GM18520 (cell line): ENCODE measurements at regions not wholly inside any gene's neighbourhood (a gene's known extent, or its start where the extent isn't known, plus 50 kb on each side); places are given as distances from the start of the nearest gene placed in this dataset.

Source experiments
- ATAC-seq: cut with Tn5 transposase; IDR thresholded peaks from one replicate; pipeline ENCODE4 v1.9.1; 2021; ENCODE audit not compliant: unreplicated experiment

DNA sequence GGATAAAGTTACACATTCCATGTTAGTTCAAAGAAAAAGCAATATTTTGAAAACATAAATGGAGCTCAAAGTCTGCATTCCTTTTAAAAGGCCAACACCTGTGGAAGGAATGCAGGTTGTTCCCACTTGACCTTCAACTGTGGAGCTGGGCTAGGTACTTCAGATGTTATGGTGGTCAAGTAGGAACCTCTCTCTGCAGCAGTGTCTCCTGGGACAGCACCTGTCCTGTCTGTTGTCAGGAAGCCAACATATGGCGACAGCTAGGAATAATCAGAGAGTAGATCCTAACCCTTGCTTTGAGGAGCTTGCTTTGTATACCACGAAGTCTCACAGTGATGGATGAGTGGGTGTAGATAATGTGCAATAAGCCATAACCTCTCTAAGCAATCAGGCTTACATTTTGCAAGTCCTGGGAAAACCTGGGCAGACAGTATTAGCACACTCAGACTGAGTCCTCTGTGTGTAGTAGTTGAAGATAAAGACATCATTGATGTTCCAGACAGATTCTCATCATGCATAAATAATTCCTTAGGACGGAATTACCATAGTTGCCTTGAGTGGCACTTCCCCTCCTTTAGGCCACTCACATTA is 347.5 kb downstream of the PRL start:
- no peak for ATAC-seq

- ATAC-seq: no peak
Measured at GRCh38 chr6:21952367-21952766, 344.5 kb downstream of the PRL start.

DNA sequence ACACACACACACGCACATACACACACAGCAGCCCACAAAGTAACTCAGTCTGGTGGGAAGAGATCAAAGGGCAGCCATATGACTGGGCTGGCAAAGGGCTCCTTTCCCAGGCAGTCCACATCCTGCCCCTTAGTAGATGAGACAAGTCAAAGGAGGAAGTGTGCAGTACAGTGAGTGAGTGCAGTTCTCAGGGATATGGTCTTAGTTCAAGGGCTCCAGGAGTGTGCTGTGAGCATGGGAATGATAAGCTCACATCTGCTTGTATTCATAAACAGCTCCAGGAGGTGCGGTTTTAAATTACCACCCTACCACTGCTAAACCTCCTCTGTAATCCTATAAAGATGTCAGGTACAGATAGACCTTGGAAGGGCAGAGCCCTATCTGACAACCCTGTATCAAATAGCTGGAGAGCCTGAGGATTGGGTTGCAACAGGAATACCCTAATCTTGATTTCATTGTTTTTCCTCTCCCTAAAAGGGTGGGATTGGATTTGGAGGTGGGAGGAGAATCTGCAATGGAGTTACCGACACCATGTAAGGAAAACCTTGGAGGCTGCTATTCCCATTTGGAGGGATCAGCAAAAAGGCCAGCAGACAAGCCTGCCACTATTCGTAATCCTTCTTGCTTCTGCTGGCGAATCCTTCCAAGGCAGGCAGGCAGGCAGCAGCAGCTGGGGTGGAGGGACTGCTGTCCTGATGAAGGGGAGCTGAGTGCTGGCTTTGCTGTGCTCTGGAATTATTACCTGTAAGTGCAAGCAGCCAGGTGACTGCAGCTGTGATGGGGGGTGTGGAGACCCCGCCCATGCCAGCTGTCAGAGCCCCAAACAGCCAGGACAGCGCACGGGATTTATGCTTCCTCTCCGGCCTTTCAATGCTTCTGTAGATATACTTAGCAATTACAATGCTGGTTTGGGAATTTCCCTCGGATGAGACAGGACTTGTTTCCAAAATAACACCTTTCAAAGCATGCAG is 342.7 kb downstream of the PRL start:
- no peak for ATAC-seq

- ATAC-seq: no peak
Measured at GRCh38 chr6:21955053-21955595, 341.7 kb downstream of the PRL start.

- ATAC-seq: no peak
Measured at GRCh38 chr6:21955951-21956350, 340.9 kb downstream of the PRL start.

GRCh38 chr6:21958428-21958827 is 338.4 kb downstream of the PRL start:
- no peak for ATAC-seq

GRCh38 chr6:21961226-21961625 is 335.6 kb downstream of the PRL start:
- no peak for ATAC-seq

- no peak for ATAC-seq
Measured at GRCh38 chr6:21965016-21965415, 331.8 kb downstream of the PRL start.

- no peak for ATAC-seq
Measured at GRCh38 chr6:21965953-21966539, 330.8 kb downstream of the PRL start.

- ATAC-seq: no peak
Measured at GRCh38 chr6:21967056-21967974, 329.5 kb downstream of the PRL start.

- no peak for ATAC-seq
Measured at GRCh38 chr6:21968411-21968810, 328.4 kb downstream of the PRL start.

- ATAC-seq: no peak
Measured at GRCh38 chr6:21969192-21969591, 327.6 kb downstream of the PRL start.

- no peak for ATAC-seq
Measured at GRCh38 chr6:21970569-21971300, 326.1 kb downstream of the PRL start.

- ATAC-seq: no peak
Measured at GRCh38 chr6:21971541-21971940, 325.3 kb downstream of the PRL start.

- no peak for ATAC-seq
Measured at GRCh38 chr6:21972516-21972915, 324.3 kb downstream of the PRL start.

DNA sequence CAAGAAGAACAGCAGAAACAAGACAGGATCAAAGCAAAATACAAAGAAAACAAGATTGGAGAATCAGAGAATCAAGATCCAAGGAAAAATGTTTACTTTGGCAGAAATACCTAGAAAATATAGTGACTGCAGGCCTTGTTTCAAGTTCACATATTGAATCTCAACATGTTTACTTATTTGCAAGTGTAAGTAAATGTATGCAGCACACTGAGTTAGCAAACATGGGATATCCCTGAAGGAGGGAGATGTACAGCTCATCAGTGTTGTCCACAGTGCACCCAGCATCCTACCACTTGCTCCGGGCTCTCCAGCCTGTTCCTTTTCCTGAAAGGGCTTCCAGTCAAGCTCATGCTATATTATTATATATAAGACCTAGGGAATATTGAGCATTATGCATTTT is 319.5 kb downstream of the PRL start:
- no peak for ATAC-seq

DNA sequence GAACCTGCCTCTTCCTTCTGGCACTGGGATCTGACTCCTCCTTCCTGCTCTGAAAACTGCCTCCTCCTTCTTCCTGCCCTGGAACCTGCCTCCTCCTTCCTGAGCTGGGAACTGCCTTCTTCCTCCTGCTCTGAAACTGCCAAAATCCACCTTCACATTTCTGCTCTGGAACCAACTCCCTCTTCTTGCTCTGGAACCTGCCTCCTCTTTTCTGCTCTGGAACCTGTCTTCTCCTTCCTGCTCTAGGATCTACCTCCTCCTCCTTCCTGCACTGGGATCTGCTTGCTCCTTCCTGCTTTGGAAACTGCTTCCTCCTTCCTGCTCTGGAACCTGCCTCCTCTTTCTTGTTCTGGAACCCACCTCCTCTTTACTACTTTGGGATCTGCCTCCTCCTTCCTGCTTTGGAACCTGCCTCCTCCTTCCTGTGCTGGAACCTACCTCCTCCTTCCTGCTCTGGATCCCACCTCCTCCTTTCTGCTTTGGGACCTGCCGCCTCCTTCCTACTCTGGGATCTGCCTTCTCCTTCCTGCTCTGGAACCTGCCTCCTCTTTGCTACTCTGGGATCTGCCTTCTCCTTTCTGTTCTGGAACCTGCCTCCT is 315.5 kb downstream of the PRL start:
- no peak for ATAC-seq

GRCh38 chr6:21984135-21984534 is 312.7 kb downstream of the PRL start:
- no peak for ATAC-seq

DNA sequence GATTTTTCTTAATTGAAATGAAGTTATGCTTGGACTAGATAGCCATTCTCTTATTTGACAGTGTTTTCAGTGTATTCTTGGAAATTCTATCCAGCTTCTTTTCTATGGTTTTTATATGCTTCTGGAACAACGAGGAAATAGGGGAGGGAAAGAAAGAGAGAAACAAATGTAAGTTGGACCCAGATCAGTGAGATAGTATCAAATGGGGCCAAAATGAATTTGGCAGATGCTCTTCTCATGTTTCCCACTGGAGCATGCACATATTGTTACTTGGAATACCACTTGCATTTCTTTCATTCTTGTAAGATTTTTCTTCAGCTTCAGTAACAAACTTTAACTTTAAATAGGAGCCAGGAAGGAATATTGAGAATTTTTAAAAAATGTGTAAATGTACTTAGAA is 312.3 kb downstream of the PRL start:
- no peak for ATAC-seq

- ATAC-seq: no peak
Measured at GRCh38 chr6:21985904-21986303, 310.9 kb downstream of the PRL start.
